K562 (cell line): ENCODE measurements at regions not wholly inside any gene's neighbourhood (a gene's known extent, or its start where the extent isn't known, plus 50 kb on each side); places are given as distances from the start of the nearest gene placed in this dataset.

ENCODE experiments used
- ATAC-seq: fragments of 200-7000 bp; cut with Tn5 transposase; 3 replicates; pipeline ENCODE4 v1.9.1; 2020; ENCODE audit warnings: moderate library complexity
- BruUV-seq: library from RNA; stranded (reverse); fragments of 400-500 nt; replicated peaks from 2 replicates; lab custom pipeline; 2021; lab: Mats Ljungman, UMichigan
- CTCF ChIA-PET: fragments of 300-600 bp; formaldehyde crosslinking; extraction: SDS; loops from one replicate; lab custom pipeline; 2021; ENCODE audit warnings: low intra/inter-chr PET ratio; lab: Yijun Ruan, JAX
- POLR2A ChIA-PET: fragments of 300-600, 350-650 bp; sonication (Branson Sonifier 250); formaldehyde crosslinking; extraction: SDS; loops from one replicate; lab custom pipeline; 2021; ENCODE audit warnings: antibody characterized with exemption, inconsistent platforms; lab: Yijun Ruan, JAX
- DNase-seq, 4 experiments: peaks; one replicate each; pipeline versions ENCODE4 v3.0.0 to v3.0.0-alpha.2; 2011 to 2018; ENCODE audit warnings: low spot score in 3 of 4, mixed read lengths in 3 of 4; ENCODE audit errors: extremely low read depth in 1 of 4
- FAIRE-seq: peaks from 2 replicates; lab custom pipeline; 2011; peaks lifted over from hg19 to GRCh38; lab: Jason Lieb, UNC
- H2AFZ ChIP-seq: 2 replicates; pipeline ENCODE4 v1.6.0; 2011; ENCODE audit warnings: low read depth, low read length, control low read depth, inconsistent platforms
- H3K27ac ChIP-seq: fragments of 200-600 bp; 3 replicates; pipeline ENCODE4 v1.8.0; 2011; ENCODE audit warnings: low read depth, mild to moderate bottlenecking, control low read depth, inconsistent platforms, low read length, moderate library complexity, mixed read lengths; ENCODE audit errors: extremely low read depth
- H3K27me3 ChIP-seq, 2 experiments: fragments of 300-600 bp in 1 of 2; 2 replicates in 1 of 2; 3 replicates in 1 of 2; pipeline versions ENCODE4 v1.6.0 to v1.8.0; 2011; ENCODE audit warnings: inconsistent platforms in 2 of 2, low read length in 2 of 2, mild to moderate bottlenecking in 1 of 2, mixed read lengths in 1 of 2, moderate library complexity in 1 of 2; ENCODE audit not compliant: control insufficient read depth in 2 of 2, insufficient read depth in 2 of 2
- H3K36me3 ChIP-seq: fragments of 300-600 bp; 3 replicates; pipeline ENCODE4 v1.8.0; 2011; ENCODE audit warnings: mild to moderate bottlenecking, low read length, inconsistent platforms; ENCODE audit not compliant: control insufficient read depth, insufficient read depth
- H3K4me1 ChIP-seq, 2 experiments: fragments of 200-600 bp in 1 of 2; replicated peaks in 1 of 2; 2 replicates in 1 of 2; 3 replicates in 1 of 2; pipeline versions ENCODE4 v1.5.1 to v1.8.0; 2011; ENCODE audit warnings: inconsistent platforms in 2 of 2, low read length in 2 of 2, mild to moderate bottlenecking in 1 of 2, mixed read lengths in 1 of 2, moderate library complexity in 1 of 2; ENCODE audit not compliant: control insufficient read depth in 2 of 2, insufficient read depth in 2 of 2
- H3K4me2 ChIP-seq: 2 replicates; pipeline ENCODE4 v1.6.1; 2011; ENCODE audit warnings: low read length, control low read depth, inconsistent platforms, mixed read lengths; ENCODE audit not compliant: insufficient read depth
- H3K4me3 ChIP-seq: fragments of 200-600 bp; sonication (generic), shearing (Covaris generic); 2 replicates; pipeline ENCODE4 v1.5.1; 2016; ENCODE audit warnings: control low read depth, inconsistent platforms
- H3K79me2 ChIP-seq: fragments of 200-600 bp; 3 replicates; pipeline ENCODE4 v1.8.0; 2011; ENCODE audit warnings: low read length, inconsistent platforms; ENCODE audit not compliant: control insufficient read depth, insufficient read depth
- H3K9ac ChIP-seq, 2 experiments: 2 replicates each; pipeline versions ENCODE4 v1.6.0 to v1.6.1; 2011; ENCODE audit warnings: low read depth in 2 of 2, low read length in 2 of 2, control low read depth in 1 of 2, inconsistent platforms in 1 of 2, mild to moderate bottlenecking in 1 of 2, mixed read lengths in 1 of 2; ENCODE audit not compliant: insufficient read depth in 1 of 2
- H3K9me1 ChIP-seq: one replicate; pipeline ENCODE4 v1.6.0; 2011; ENCODE audit warnings: inconsistent platforms, mild to moderate bottlenecking, low read length, moderate library complexity; ENCODE audit not compliant: control insufficient read depth, insufficient read depth
- H3K9me3 ChIP-seq: replicated peaks from 2 replicates; pipeline ENCODE4 v1.5.1; 2011; ENCODE audit warnings: low read depth, low read length, inconsistent platforms; ENCODE audit not compliant: control insufficient read depth, insufficient read depth
- H4K20me1 ChIP-seq: replicated peaks from 2 replicates; pipeline ENCODE4 v1.6.1; 2011; ENCODE audit warnings: low read length, inconsistent platforms, mixed read lengths; ENCODE audit not compliant: control insufficient read depth, insufficient read depth
- CTBP1 ChIP-seq: fragments of 450-650 bp; IDR thresholded peaks from 2 replicates; pipeline ENCODE4 v1.6.1; 2016; ENCODE audit warnings: borderline replicate concordance
- E4F1 ChIP-seq: fragments of 250-450 bp; sonication (Bioruptor Pico); IDR thresholded peaks from 2 replicates; pipeline ENCODE4 v1.5.0; 2021; ENCODE audit warnings: mild to moderate bottlenecking, borderline replicate concordance
- ELF2 ChIP-seq: fragments of 250-450 bp; sonication (Bioruptor Pico); IDR thresholded peaks from 2 replicates; pipeline ENCODE4 v1.5.0; 2021; ENCODE audit warnings: mild to moderate bottlenecking
- HDAC8 ChIP-seq: fragments of 450-650 bp; IDR thresholded peaks from 2 replicates; pipeline ENCODE4 v1.6.1; 2016; ENCODE audit warnings: mild to moderate bottlenecking, missing genetic modification characterization, moderate library complexity, missing compliant biosample characterization
- IFI16 ChIP-seq: fragments of 250-450 bp; sonication (Bioruptor Pico); IDR thresholded peaks from 2 replicates; pipeline ENCODE4 v2.1.2; 2022; ENCODE audit warnings: mild to moderate bottlenecking, inconsistent platforms
- KAT7 ChIP-seq: sonication (generic); formaldehyde crosslinking; IDR thresholded peaks from 2 replicates; pipeline ENCODE4 v1.8.0; 2022; ENCODE audit warnings: missing genetic modification reagents, mild to moderate bottlenecking, borderline replicate concordance
- MAFK ChIP-seq: IDR thresholded peaks from 2 replicates; pipeline ENCODE4 v1.6.1; 2011; ENCODE audit warnings: low read length, improper control_type of control experiment
- NKRF ChIP-seq: fragments of 450-650 bp; IDR thresholded peaks from 2 replicates; pipeline ENCODE4 v1.6.1; 2016; ENCODE audit warnings: borderline replicate concordance
- NR0B1 ChIP-seq: fragments of 450-650 bp; IDR thresholded peaks from one replicate; pipeline ENCODE4 v1.6.1; 2018; ENCODE audit warnings: mild to moderate bottlenecking, moderate library complexity; ENCODE audit not compliant: partially characterized antibody
- NUFIP1 ChIP-seq: fragments of 450-650 bp; IDR thresholded peaks from 2 replicates; pipeline ENCODE4 v1.6.1; 2018; ENCODE audit not compliant: partially characterized antibody
- PPARD ChIP-seq: fragments of 250-450 bp; sonication (Bioruptor Pico); IDR thresholded peaks from 2 replicates; pipeline ENCODE4 v1.8.0; 2022; ENCODE audit warnings: inconsistent platforms, mild to moderate bottlenecking, moderate library complexity
- RBM17 ChIP-seq: fragments of 200-400 bp; formaldehyde crosslinking; IDR thresholded peaks from 2 replicates; pipeline ENCODE4 v1.6.1; 2017; ENCODE audit warnings: low read depth, mild to moderate bottlenecking, low read length, borderline replicate concordance
- SMARCC2 ChIP-seq: fragments of 450-650 bp; IDR thresholded peaks from 2 replicates; pipeline ENCODE4 v1.6.1; 2017; ENCODE audit warnings: antibody characterized with exemption, moderate library complexity, mild to moderate bottlenecking, low read depth
- YY1 ChIP-seq, 3 experiments: IDR thresholded peaks; 2 replicates each; pipeline ENCODE4 v1.6.1; 2011; ENCODE audit warnings: low read length in 2 of 3, mild to moderate bottlenecking in 2 of 3, moderate library complexity in 2 of 3, borderline replicate concordance in 1 of 3, control low read depth in 1 of 3, low read depth in 1 of 3; ENCODE audit not compliant: insufficient read depth in 3 of 3, insufficient replicate concordance in 2 of 3, control insufficient read depth in 1 of 3, insufficient read length in 1 of 3; ENCODE audit errors: extremely low read depth in 1 of 3
- ZBED1 ChIP-seq: IDR thresholded peaks from 2 replicates; pipeline ENCODE4 v1.6.1; 2014
- ZNF232 ChIP-seq: sonication (generic); formaldehyde crosslinking; IDR thresholded peaks from 2 replicates; pipeline ENCODE4 v1.8.0; 2022; ENCODE audit warnings: mild to moderate bottlenecking, missing genetic modification reagents
- ZNF239 ChIP-seq: fragments of 250-450 bp; sonication (Bioruptor Pico); IDR thresholded peaks from 2 replicates; pipeline ENCODE4 v1.4.0; 2020; ENCODE audit warnings: mild to moderate bottlenecking
- ZNF561 ChIP-seq: fragments of 450-650 bp; formaldehyde crosslinking; conservative IDR thresholded peaks from 2 replicates; pipeline ENCODE4 v1.4.0; 2020; ENCODE audit warnings: mild to moderate bottlenecking, moderate library complexity
- in situ Hi-C: fragments of 300-500 bp; cut with MboI; formaldehyde crosslinking; loops from 4 replicates; pipeline ENCODE4 v1.15.0; 2018; ENCODE audit warnings: inconsistent platforms, mixed read lengths
- intact Hi-C: fragments of 100-400 bp; cut with micrococcal nuclease; formaldehyde crosslinking; loops from 2 replicates; pipeline ENCODE4 v1.14.2; 2022

GRCh38 chr14:89060191-89060590, 235.7 kb downstream of the TTC8 start:
- DNase-seq (no peak), FAIRE-seq (no peak), ATAC-seq (no peak)
- intact Hi-C loops = no loop called here
- ChIA-PET POLR2A (no interaction called here), CTCF (no interaction called here)
- no peaks in the 10 kb centered on the region for H3K36me3 ChIP-seq
- no peaks in the 10 kb centered on the region for H3K9me1 ChIP-seq
- no peak for TF ChIP-seq SMARCC2
- no peak for TF ChIP-seq RBM17
- no peak for TF ChIP-seq HDAC8
- no peak for TF ChIP-seq PPARD (CRISPR knock-in tag)
- TF ChIP-seq ELF2 (CRISPR knock-in tag) = no peak
- TF ChIP-seq MAFK = no peak
- no peak for TF ChIP-seq ZNF239 (CRISPR knock-in tag)
- TF ChIP-seq E4F1 (CRISPR knock-in tag) = no peak
- no peak for TF ChIP-seq NR0B1
- TF ChIP-seq NUFIP1 = no peak
- no peak for TF ChIP-seq KAT7 (CRISPR knock-in tag)
- no peak for TF ChIP-seq ZBED1
- TF ChIP-seq IFI16 (CRISPR knock-in tag) = no peak
- TF ChIP-seq ZNF561 = no peak
- no peak for TF ChIP-seq ZNF232
- TF ChIP-seq CTBP1 = no peak
- no peak for TF ChIP-seq NKRF
- TF ChIP-seq YY1 (IDR thresholded peaks at IDR 0.05; ENCODE audit: borderline replicate concordance in 1 of 3, control insufficient read depth in 1 of 3, extremely low read depth in 1 of 3, insufficient read depth in 3 of 3, insufficient read length in 1 of 3, insufficient replicate concordance in 2 of 3, low read depth in 1 of 3, low read length in 2 of 3) = no peak
- in situ Hi-C loops = no loop called here
- no peak overlapping the region for H2AFZ ChIP-seq
- H3K27ac ChIP-seq = no peak overlapping the region
- no TSS peak for BruUV-seq
- H4K20me1 ChIP-seq = no peaks in the 10 kb centered on the region
- H3K9me3 ChIP-seq = no peaks in the 10 kb centered on the region
- no peak overlapping the region for H3K4me3 ChIP-seq
- no peak overlapping the region for H3K4me2 ChIP-seq
- H3K9ac ChIP-seq = no peak overlapping the region
- 0 out of 5 replicates have a peak, but pooled peaks cover 0 to 4% of the 10 kb centered on the region in 2 experiments for H3K27me3 ChIP-seq
- no peaks in the 10 kb centered on the region for H3K4me1 ChIP-seq
- H3K79me2 ChIP-seq = no peaks in the 10 kb centered on the region
